HCT116 (cell line): ENCODE measurements at regions not wholly inside any gene's neighbourhood (a gene's known extent, or its start where the extent isn't known, plus 50 kb on each side); places are given as distances from the start of the nearest gene placed in this dataset.

Experiments used
- ATAC-seq: fragments of 200-7000 bp; cut with Tn5 transposase; 2 replicates; pipeline ENCODE4 v1.9.1; 2020; ENCODE audit warnings: mild to moderate bottlenecking, moderate library complexity
- BruUV-seq: library from RNA; stranded (reverse); fragments of 400-500 nt; replicated peaks from 2 replicates; lab custom pipeline; 2021; lab: Mats Ljungman, UMichigan
- CTCF ChIA-PET: fragments of 300-600 bp; sonication (Branson Sonifier 250); formaldehyde crosslinking; loops from one replicate; lab custom pipeline; 2021; ENCODE audit warnings: antibody characterized with exemption; lab: Charles Lee
- POLR2A ChIA-PET: fragments of 300-600, 350-600 bp; sonication (Branson Sonifier 250); formaldehyde crosslinking; loops from one replicate; lab custom pipeline; 2021; ENCODE audit warnings: antibody characterized with exemption; lab: Charles Lee
- RAD21 ChIA-PET, 2 experiments: fragments of 300-600 bp; sonication (Branson Sonifier 250); formaldehyde crosslinking; loops; one replicate each; lab custom pipeline; 2023; ENCODE audit warnings: low total read pairs in 2 of 2; ENCODE audit not compliant: uncharacterized antibody in 2 of 2, unreplicated experiment in 2 of 2, low non-redundant PET in 1 of 2; lab: Charles Lee
- DNase-seq: peaks from one replicate; pipeline ENCODE4 v3.0.0-alpha.2; 2010; ENCODE audit warnings: low read depth, low spot score
- H2AFZ ChIP-seq: fragments of 200-600 bp; shearing (Covaris generic), sonication (generic); 2 replicates; pipeline ENCODE4 v1.6.1; 2017; ENCODE audit warnings: low read depth, mixed run types, mixed read lengths, antibody characterized with exemption, low read length; ENCODE audit not compliant: poor library complexity, severe bottlenecking
- H3K27ac ChIP-seq: 2 replicates; pipeline ENCODE4 v1.5.1; 2012; ENCODE audit warnings: low read depth, low read length
- H3K27me3 ChIP-seq: fragments of 200-600 bp; sonication (generic); 2 replicates; pipeline ENCODE4 v1.6.1; 2016; ENCODE audit warnings: mixed run types, low read length, mixed read lengths; ENCODE audit not compliant: insufficient read depth
- H3K36me3 ChIP-seq, 2 experiments: fragments of 200-500 bp in 1 of 2; fragments of 200-600 bp in 1 of 2; sonication (Bioruptor generic) in 1 of 2; sonication (generic) in 1 of 2; 2 replicates each; pipeline versions ENCODE4 v1.5.1 to v1.6.1; 2014 to 2016; ENCODE audit warnings: low read length in 2 of 2, inconsistent platforms in 1 of 2, mixed read lengths in 1 of 2, mixed run types in 1 of 2; ENCODE audit not compliant: insufficient read depth in 2 of 2, control insufficient read depth in 1 of 2
- H3K4me1 ChIP-seq, 2 experiments: fragments of 200-600 bp in 1 of 2; sonication (generic) in 1 of 2; 2 replicates each; pipeline versions ENCODE4 v1.5.1 to v1.6.1; 2012 to 2017; ENCODE audit warnings: low read length in 2 of 2, inconsistent platforms in 1 of 2, mild to moderate bottlenecking in 1 of 2, mixed read lengths in 1 of 2, mixed run types in 1 of 2, moderate library complexity in 1 of 2; ENCODE audit not compliant: insufficient read depth in 2 of 2, control insufficient read depth in 1 of 2
- H3K4me2 ChIP-seq: fragments of 200-600 bp; sonication (generic); 2 replicates; pipeline ENCODE4 v1.6.1; 2017; ENCODE audit warnings: mixed run types, low read length, mixed read lengths
- H3K4me3 ChIP-seq, 2 experiments: fragments of 200-600 bp in 1 of 2; sonication (generic) in 1 of 2; replicated peaks in 1 of 2; 2 replicates each; pipeline ENCODE4 v1.5.1; 2011 to 2016; ENCODE audit warnings: low read length in 2 of 2, control low read depth in 1 of 2, low read depth in 1 of 2, mild to moderate bottlenecking in 1 of 2, mixed read lengths in 1 of 2, mixed run types in 1 of 2
- H3K79me2 ChIP-seq: fragments of 200-600 bp; sonication (generic); 2 replicates; pipeline ENCODE4 v1.6.1; 2017; ENCODE audit warnings: mild to moderate bottlenecking, mixed run types, low read length, moderate library complexity, mixed read lengths; ENCODE audit not compliant: insufficient read depth
- H3K9ac ChIP-seq: fragments of 200-600 bp; sonication (generic); 2 replicates; pipeline ENCODE4 v1.6.1; 2016; ENCODE audit warnings: low read length, mixed read lengths
- H3K9me2 ChIP-seq: fragments of 200-600 bp; sonication (generic), shearing (Covaris generic); 2 replicates; pipeline ENCODE4 v1.6.1; 2017; ENCODE audit warnings: mixed run types, mild to moderate bottlenecking, moderate library complexity; ENCODE audit not compliant: insufficient read depth
- H3K9me3 ChIP-seq, 2 experiments: fragments of 200-500 bp in 1 of 2; fragments of 200-600 bp in 1 of 2; sonication (Bioruptor generic) in 1 of 2; sonication (generic) in 1 of 2; 2 replicates each; pipeline ENCODE4 v1.6.1; 2014 to 2017; ENCODE audit warnings: low read length in 2 of 2, mixed read lengths in 2 of 2, inconsistent platforms in 1 of 2, low read depth in 1 of 2, mild to moderate bottlenecking in 1 of 2, mixed run types in 1 of 2, moderate library complexity in 1 of 2; ENCODE audit not compliant: control insufficient read depth in 1 of 2, insufficient read depth in 1 of 2
- H4K20me1 ChIP-seq: fragments of 200-600 bp; sonication (generic), shearing (Covaris generic); 2 replicates; pipeline ENCODE4 v1.6.1; 2017; ENCODE audit warnings: mixed run types, mild to moderate bottlenecking, moderate library complexity; ENCODE audit not compliant: insufficient read depth
- CBX3 ChIP-seq: IDR thresholded peaks from 2 replicates; pipeline ENCODE4 v1.6.1; 2012; ENCODE audit warnings: low read depth
- CEBPB ChIP-seq: IDR thresholded peaks from 2 replicates; pipeline ENCODE4 v1.6.1; 2012; ENCODE audit warnings: low read depth
- EGR1 ChIP-seq: IDR thresholded peaks from 2 replicates; pipeline ENCODE4 v1.6.1; 2012; ENCODE audit warnings: low read depth
- ELF1 ChIP-seq: IDR thresholded peaks from 2 replicates; pipeline ENCODE4 v1.6.1; 2012; ENCODE audit warnings: low read depth, borderline replicate concordance
- MAX ChIP-seq: IDR thresholded peaks from 2 replicates; pipeline ENCODE4 v1.6.1; 2012
- POLR2A ChIP-seq: IDR thresholded peaks from 2 replicates; pipeline ENCODE4 v1.7.0; 2011; ENCODE audit warnings: borderline replicate concordance; ENCODE audit not compliant: insufficient read depth, insufficient read length; ENCODE audit errors: extremely low read depth
- POLR2AphosphoS5 ChIP-seq: IDR thresholded peaks from 2 replicates; pipeline ENCODE4 v1.6.1; 2011; ENCODE audit warnings: mild to moderate bottlenecking, low read depth, low read length, moderate library complexity
- RAD21 ChIP-seq: IDR thresholded peaks from 2 replicates; pipeline ENCODE4 v1.6.1; 2012; ENCODE audit warnings: low read depth, mild to moderate bottlenecking
- SIN3A ChIP-seq: IDR thresholded peaks from 2 replicates; pipeline ENCODE4 v1.6.1; 2012; ENCODE audit warnings: low read depth
- YY1 ChIP-seq: IDR thresholded peaks from 2 replicates; pipeline ENCODE4 v1.6.1; 2011; ENCODE audit warnings: low read length, low read depth, moderate library complexity, mild to moderate bottlenecking; ENCODE audit not compliant: insufficient replicate concordance; ENCODE audit errors: extremely low read depth
- ZBTB33 ChIP-seq: IDR thresholded peaks from 2 replicates; pipeline ENCODE4 v1.6.1; 2011; ENCODE audit warnings: mild to moderate bottlenecking, low read length, moderate library complexity; ENCODE audit not compliant: insufficient replicate concordance; ENCODE audit errors: extremely low read depth
- ZNF274 ChIP-seq: fragments of 200-500 bp; sonication (Bioruptor generic); IDR thresholded peaks from 2 replicates; pipeline ENCODE4 v1.6.1; 2014; ENCODE audit warnings: mild to moderate bottlenecking, low read depth, low read length, inconsistent platforms
- intact Hi-C: fragments of 100-400 bp; cut with micrococcal nuclease; formaldehyde crosslinking; loops from 2 replicates; pipeline ENCODE4 v1.10.0; 2022
- TF ChIP-seq, protein P1 (sequence below): IDR thresholded peaks from 2 replicates; pipeline ENCODE4 v1.6.1; 2012
- TF ChIP-seq, protein P2 (sequence below): IDR thresholded peaks from 2 replicates; pipeline ENCODE4 v1.6.1; 2012; ENCODE audit warnings: low read depth

- ChIA-PET CTCF (no interaction called here), POLR2A (no interaction called here), RAD21 (no interaction called here)
- Histone ChIP-seq H3K4me2 (no peak overlapping the region), H3K27ac (no peak overlapping the region), H3K9ac (no peak overlapping the region), H4K20me1 (no peaks in the 10 kb centered on the region), H3K79me2 (no peaks in the 10 kb centered on the region), H3K9me2 (no peaks in the 10 kb centered on the region; the same call in 1 of the 2 replicates), H2AFZ (no peak overlapping the region), H3K9me3 (no peaks in the 10 kb centered on the region), H3K4me3 (no peak overlapping the region), H3K4me1 (no peaks in the 10 kb centered on the region), H3K36me3 (no peaks in the 10 kb centered on the region), H3K27me3 (no peaks in the 10 kb centered on the region; the same call in 1 of the 2 replicates)
- no TSS peak for BruUV-seq
- no peak for ATAC-seq
- TF ChIP-seq ZNF274 (no peak), CBX3 (no peak), CEBPB (no peak), YY1 (no peak), ELF1 (no peak), RAD21 (no peak)
- DNase-seq, result no peak
- intact Hi-C loops, result no loop called here
Measured at GRCh38 chr10:85012305-85012704, 683.9 kb downstream of the CCSER2 start.

GRCh38 chr10:85026878-85027467 is 698.6 kb downstream of the CCSER2 start:
- no peaks in the 10 kb centered on the region for H3K27me3 ChIP-seq
- H3K79me2 ChIP-seq, result no peaks in the 10 kb centered on the region
- ATAC-seq (no peak), DNase-seq (no peak)
- ChIA-PET CTCF (no interaction called here), POLR2A (no interaction called here), RAD21 (no interaction called here)
- H4K20me1 ChIP-seq, result no peaks in the 10 kb centered on the region
- H2AFZ ChIP-seq, result no peak overlapping the region
- no peak overlapping the region for H3K27ac ChIP-seq
- H3K36me3 ChIP-seq, result no peaks in the 10 kb centered on the region
- H3K4me2 ChIP-seq, result no peak overlapping the region
- H3K9ac ChIP-seq, result no peak overlapping the region
- intact Hi-C loops, result no loop called here
- no peaks in the 10 kb centered on the region for H3K9me2 ChIP-seq
- BruUV-seq, result no TSS peak
- H3K4me1 ChIP-seq, result no peaks in the 10 kb centered on the region
- no peak overlapping the region for H3K4me3 ChIP-seq
- no peaks in the 10 kb centered on the region for H3K9me3 ChIP-seq
- TF ChIP-seq ZBTB33, result no peak
- no peak for TF ChIP-seq POLR2A
- no peak for TF ChIP-seq SIN3A
- no peak for TF ChIP-seq MAX
- TF ChIP-seq, protein P1, sequence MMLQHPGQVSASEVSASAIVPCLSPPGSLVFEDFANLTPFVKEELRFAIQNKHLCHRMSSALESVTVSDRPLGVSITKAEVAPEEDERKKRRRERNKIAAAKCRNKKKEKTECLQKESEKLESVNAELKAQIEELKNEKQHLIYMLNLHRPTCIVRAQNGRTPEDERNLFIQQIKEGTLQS, result no peak
- no peak for TF ChIP-seq ELF1
- no peak for TF ChIP-seq POLR2AphosphoS5
- no peak for TF ChIP-seq YY1
- TF ChIP-seq ZNF274, result no peak
- no peak for TF ChIP-seq CEBPB
- TF ChIP-seq, protein P2, sequence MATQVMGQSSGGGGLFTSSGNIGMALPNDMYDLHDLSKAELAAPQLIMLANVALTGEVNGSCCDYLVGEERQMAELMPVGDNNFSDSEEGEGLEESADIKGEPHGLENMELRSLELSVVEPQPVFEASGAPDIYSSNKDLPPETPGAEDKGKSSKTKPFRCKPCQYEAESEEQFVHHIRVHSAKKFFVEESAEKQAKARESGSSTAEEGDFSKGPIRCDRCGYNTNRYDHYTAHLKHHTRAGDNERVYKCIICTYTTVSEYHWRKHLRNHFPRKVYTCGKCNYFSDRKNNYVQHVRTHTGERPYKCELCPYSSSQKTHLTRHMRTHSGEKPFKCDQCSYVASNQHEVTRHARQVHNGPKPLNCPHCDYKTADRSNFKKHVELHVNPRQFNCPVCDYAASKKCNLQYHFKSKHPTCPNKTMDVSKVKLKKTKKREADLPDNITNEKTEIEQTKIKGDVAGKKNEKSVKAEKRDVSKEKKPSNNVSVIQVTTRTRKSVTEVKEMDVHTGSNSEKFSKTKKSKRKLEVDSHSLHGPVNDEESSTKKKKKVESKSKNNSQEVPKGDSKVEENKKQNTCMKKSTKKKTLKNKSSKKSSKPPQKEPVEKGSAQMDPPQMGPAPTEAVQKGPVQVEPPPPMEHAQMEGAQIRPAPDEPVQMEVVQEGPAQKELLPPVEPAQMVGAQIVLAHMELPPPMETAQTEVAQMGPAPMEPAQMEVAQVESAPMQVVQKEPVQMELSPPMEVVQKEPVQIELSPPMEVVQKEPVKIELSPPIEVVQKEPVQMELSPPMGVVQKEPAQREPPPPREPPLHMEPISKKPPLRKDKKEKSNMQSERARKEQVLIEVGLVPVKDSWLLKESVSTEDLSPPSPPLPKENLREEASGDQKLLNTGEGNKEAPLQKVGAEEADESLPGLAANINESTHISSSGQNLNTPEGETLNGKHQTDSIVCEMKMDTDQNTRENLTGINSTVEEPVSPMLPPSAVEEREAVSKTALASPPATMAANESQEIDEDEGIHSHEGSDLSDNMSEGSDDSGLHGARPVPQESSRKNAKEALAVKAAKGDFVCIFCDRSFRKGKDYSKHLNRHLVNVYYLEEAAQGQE, result no peak
- TF ChIP-seq EGR1, result no peak
